Stimulated activated CD4-positive, alpha-beta T cell treated with anti-CD3 and anti-CD28 coated beads, Interleukin-12 subunit alpha, Interleukin-12 subunit beta, amount 100 ng/mL, for 4 hours (primary cell): ENCODE measurements at regions not wholly inside any gene's neighbourhood (a gene's known extent, or its start where the extent isn't known, plus 50 kb on each side); places are given as distances from the start of the nearest gene placed in this dataset.

Source experiments
- DNase-seq: peaks from one replicate; pipeline ENCODE4 v3.0.0-alpha.2; 2020

- DNase-seq: no peak
Measured at GRCh38 chr5:108649106-108649505, 98.6 kb upstream of the FER start.

- peak; percentile 36 for DNase-seq
Measured at GRCh38 chr5:108642170-108642906, 105.4 kb upstream of the FER start.

GRCh38 chr5:108641596-108641995 is 106.1 kb upstream of the FER start:
- DNase-seq: no peak

GRCh38 chr5:108639366-108639765 is 108.3 kb upstream of the FER start:
- DNase-seq: no peak

- DNase-seq: no peak
Measured at GRCh38 chr5:108638021-108638420, 109.7 kb upstream of the FER start.

- no peak for DNase-seq
Measured at GRCh38 chr5:108637134-108637533, 110.6 kb upstream of the FER start.

- no peak for DNase-seq
Measured at GRCh38 chr5:108636135-108636853, 111.4 kb upstream of the FER start.

GRCh38 chr5:108634617-108635288 is 112.9 kb upstream of the FER start:
- DNase-seq: no peak

GRCh38 chr5:108634010-108634616 is 113.6 kb upstream of the FER start:
- DNase-seq: no peak

- no peak for DNase-seq
Measured at GRCh38 chr5:108629779-108630528, 117.7 kb upstream of the FER start.

- DNase-seq: no peak
Measured at GRCh38 chr5:108625654-108626053, 122.0 kb upstream of the FER start.

GRCh38 chr5:108623826-108624225 is 123.9 kb upstream of the FER start:
- no peak for DNase-seq

GRCh38 chr5:108620516-108620915 is 127.2 kb upstream of the FER start:
- no peak for DNase-seq

GRCh38 chr5:108619815-108620214 is 127.9 kb upstream of the FER start:
- DNase-seq: no peak

- no peak for DNase-seq
Measured at GRCh38 chr5:108617467-108618435, 129.9 kb upstream of the FER start.

GRCh38 chr5:108615216-108615615 is 132.5 kb upstream of the FER start:
- DNase-seq: no peak

- no peak for DNase-seq
Measured at GRCh38 chr5:108607421-108607820, 140.3 kb upstream of the FER start.

- no peak for DNase-seq
Measured at GRCh38 chr5:108606185-108606584, 141.5 kb upstream of the FER start.

- no peak for DNase-seq
Measured at GRCh38 chr5:108602830-108603229, 144.9 kb upstream of the FER start.

GRCh38 chr5:108590799-108591198 is 156.9 kb upstream of the FER start:
- no peak for DNase-seq

- no peak for DNase-seq
Measured at GRCh38 chr5:108588323-108588722, 159.4 kb upstream of the FER start.

GRCh38 chr5:108587821-108588220 is 159.9 kb upstream of the FER start:
- no peak for DNase-seq
